HEK293 (cell line): ENCODE measurements at regions not wholly inside any gene's neighbourhood (a gene's known extent, or its start where the extent isn't known, plus 50 kb on each side); places are given as distances from the start of the nearest gene placed in this dataset.

Source experiments
- CTCF ChIA-PET: fragments of 350-600 bp; formaldehyde crosslinking; extraction: SDS; loops from one replicate; lab custom pipeline; 2021; ENCODE audit warnings: antibody characterized with exemption; lab: Yijun Ruan, JAX
- POLR2A ChIA-PET: fragments of 300-600 bp; formaldehyde crosslinking; extraction: SDS; loops from one replicate; lab custom pipeline; 2020; ENCODE audit warnings: antibody characterized with exemption, inconsistent platforms; lab: Yijun Ruan, JAX
- H3K27ac ChIP-seq: fragments of 200-500 bp; sonication (Bioruptor generic); 2 replicates; pipeline ENCODE4 v1.5.1; 2014; ENCODE audit warnings: low read depth, low read length, control low read depth, inconsistent platforms; ENCODE audit errors: extremely low read depth
- H3K36me3 ChIP-seq, 2 experiments: fragments of 200-500 bp in 1 of 2; sonication (Bioruptor generic) in 1 of 2; 1 replicate in 1 of 2; 2 replicates in 1 of 2; pipeline ENCODE4 v1.5.1; 2014 to 2017; ENCODE audit warnings: inconsistent platforms in 2 of 2, low read length in 2 of 2; ENCODE audit not compliant: control insufficient read depth in 2 of 2, insufficient read depth in 1 of 2
- H3K4me1 ChIP-seq: fragments of 200-500 bp; sonication (Bioruptor generic); 2 replicates; pipeline ENCODE4 v1.5.1; 2014; ENCODE audit warnings: mild to moderate bottlenecking, low read length, inconsistent platforms; ENCODE audit not compliant: control insufficient read depth, insufficient read depth
- H3K4me3 ChIP-seq: 2 replicates; pipeline ENCODE4 v1.5.1; 2011; ENCODE audit warnings: low read depth, mild to moderate bottlenecking, control low read depth, low read length, moderate library complexity
- H3K9me3 ChIP-seq: fragments of 200-500 bp; sonication (Bioruptor generic); 2 replicates; pipeline ENCODE4 v1.5.1; 2014; ENCODE audit warnings: low read depth, low read length, inconsistent platforms; ENCODE audit not compliant: control insufficient read depth, insufficient read depth
- GLI4 ChIP-seq: fragments of 450-650 bp; formaldehyde crosslinking; IDR thresholded peaks from 2 replicates; pipeline ENCODE4 v1.5.1; 2016; ENCODE audit warnings: missing biosample characterization, missing genetic modification characterization
- KLF8 ChIP-seq: fragments of 450-650 bp; formaldehyde crosslinking; IDR thresholded peaks from 2 replicates; pipeline ENCODE4 v1.5.1; 2016; ENCODE audit warnings: missing biosample characterization, missing genetic modification characterization
- OVOL3 ChIP-seq: fragments of 450-650 bp; formaldehyde crosslinking; IDR thresholded peaks from 2 replicates; pipeline ENCODE4 v1.5.1; 2016; ENCODE audit warnings: missing biosample characterization, missing genetic modification characterization
- ZBTB48 ChIP-seq: fragments of 450-650 bp; formaldehyde crosslinking; IDR thresholded peaks from 2 replicates; pipeline ENCODE4 v1.5.1; 2016; ENCODE audit warnings: missing biosample characterization, missing genetic modification characterization
- ZFHX2 ChIP-seq: fragments of 450-650 bp; formaldehyde crosslinking; conservative IDR thresholded peaks from 2 replicates; pipeline ENCODE4 v1.5.1; 2016; ENCODE audit warnings: missing biosample characterization, missing genetic modification characterization
- ZFP41 ChIP-seq: fragments of 450-650 bp; formaldehyde crosslinking; IDR thresholded peaks from 2 replicates; pipeline ENCODE4 v1.5.1; 2016; ENCODE audit warnings: missing biosample characterization, missing genetic modification characterization, borderline replicate concordance
- ZNF174 ChIP-seq: fragments of 450-650 bp; formaldehyde crosslinking; IDR thresholded peaks from 2 replicates; pipeline ENCODE4 v1.5.0; 2017; ENCODE audit warnings: missing biosample characterization, mild to moderate bottlenecking, missing genetic modification characterization
- ZNF175 ChIP-seq: fragments of 450-650 bp; formaldehyde crosslinking; IDR thresholded peaks from 2 replicates; pipeline ENCODE4 v1.5.1; 2016; ENCODE audit warnings: missing biosample characterization, missing genetic modification characterization
- ZNF223 ChIP-seq: fragments of 450-650 bp; formaldehyde crosslinking; IDR thresholded peaks from 2 replicates; pipeline ENCODE4 v1.5.1; 2016; ENCODE audit warnings: missing biosample characterization, missing genetic modification characterization
- ZNF24 ChIP-seq: fragments of 450-650 bp; formaldehyde crosslinking; IDR thresholded peaks from 2 replicates; pipeline ENCODE4 v1.5.1; 2016; ENCODE audit warnings: missing biosample characterization, missing genetic modification characterization
- ZNF324 ChIP-seq: fragments of 450-650 bp; formaldehyde crosslinking; IDR thresholded peaks from 2 replicates; pipeline ENCODE4 v1.5.1; 2016; ENCODE audit warnings: missing biosample characterization, missing genetic modification characterization
- ZNF354C ChIP-seq: fragments of 450-650 bp; formaldehyde crosslinking; IDR thresholded peaks from 2 replicates; pipeline ENCODE4 v1.5.1; 2016; ENCODE audit warnings: missing biosample characterization, missing genetic modification characterization, low read depth, borderline replicate concordance
- ZNF391 ChIP-seq: fragments of 450-650 bp; formaldehyde crosslinking; IDR thresholded peaks from 2 replicates; pipeline ENCODE4 v1.5.1; 2016; ENCODE audit warnings: low read depth, missing biosample characterization, missing genetic modification characterization, borderline replicate concordance
- ZNF433 ChIP-seq: fragments of 450-650 bp; formaldehyde crosslinking; IDR thresholded peaks from 2 replicates; pipeline ENCODE4 v1.5.1; 2016; ENCODE audit warnings: missing biosample characterization, missing genetic modification characterization, low read depth
- ZNF48 ChIP-seq: fragments of 450-650 bp; formaldehyde crosslinking; IDR thresholded peaks from 2 replicates; pipeline ENCODE4 v1.5.1; 2016; ENCODE audit warnings: missing biosample characterization, missing genetic modification characterization
- ZNF610 ChIP-seq: fragments of 450-650 bp; formaldehyde crosslinking; IDR thresholded peaks from 2 replicates; pipeline ENCODE4 v1.5.1; 2016; ENCODE audit warnings: missing biosample characterization, missing genetic modification characterization, borderline replicate concordance
- ZNF621 ChIP-seq: fragments of 450-650 bp; formaldehyde crosslinking; IDR thresholded peaks from 2 replicates; pipeline ENCODE4 v1.5.1; 2017; ENCODE audit warnings: missing biosample characterization, missing genetic modification characterization
- ZNF626 ChIP-seq: fragments of 450-650 bp; sonication (Bioruptor Pico); formaldehyde crosslinking; IDR thresholded peaks from 2 replicates; pipeline ENCODE4 v1.5.1; 2018; ENCODE audit warnings: missing biosample characterization, missing genetic modification characterization, inconsistent platforms
- ZNF670 ChIP-seq: fragments of 450-650 bp; formaldehyde crosslinking; IDR thresholded peaks from 2 replicates; pipeline ENCODE4 v1.5.1; 2016; ENCODE audit warnings: missing biosample characterization, missing genetic modification characterization, low read depth
- ZNF707 ChIP-seq: fragments of 450-650 bp; formaldehyde crosslinking; IDR thresholded peaks from 2 replicates; pipeline ENCODE4 v1.5.1; 2016; ENCODE audit warnings: missing biosample characterization, missing genetic modification characterization
- ZNF747 ChIP-seq: fragments of 450-650 bp; formaldehyde crosslinking; IDR thresholded peaks from 2 replicates; pipeline ENCODE4 v1.5.1; 2016; ENCODE audit warnings: missing biosample characterization, missing genetic modification characterization
- ZNF785 ChIP-seq: fragments of 450-650 bp; formaldehyde crosslinking; IDR thresholded peaks from 2 replicates; pipeline ENCODE4 v1.5.1; 2016; ENCODE audit warnings: missing biosample characterization, missing genetic modification characterization
- TF ChIP-seq, protein P1 (sequence below): fragments of 450-650 bp; formaldehyde crosslinking; IDR thresholded peaks from 2 replicates; pipeline ENCODE4 v1.5.1; 2016; ENCODE audit warnings: missing biosample characterization, missing genetic modification characterization
- TF ChIP-seq, protein P2 (sequence below): fragments of 450-650 bp; IDR thresholded peaks from 2 replicates; pipeline ENCODE4 v1.5.1; 2018; ENCODE audit warnings: missing biosample characterization, missing genetic modification characterization
- TF ChIP-seq, protein P3 (sequence below): fragments of 450-650 bp; formaldehyde crosslinking; IDR thresholded peaks from 2 replicates; pipeline ENCODE4 v1.5.1; 2016; ENCODE audit warnings: missing biosample characterization, missing genetic modification characterization
- TF ChIP-seq, protein P4 (sequence below): fragments of 450-650 bp; formaldehyde crosslinking; conservative IDR thresholded peaks from 2 replicates; pipeline ENCODE4 v1.5.1; 2016; ENCODE audit warnings: low read depth, missing biosample characterization, missing genetic modification characterization
- TF ChIP-seq, protein P5 (sequence below): fragments of 450-650 bp; formaldehyde crosslinking; IDR thresholded peaks from 2 replicates; pipeline ENCODE4 v1.5.1; 2016; ENCODE audit warnings: missing biosample characterization, missing genetic modification characterization, low read depth

DNA sequence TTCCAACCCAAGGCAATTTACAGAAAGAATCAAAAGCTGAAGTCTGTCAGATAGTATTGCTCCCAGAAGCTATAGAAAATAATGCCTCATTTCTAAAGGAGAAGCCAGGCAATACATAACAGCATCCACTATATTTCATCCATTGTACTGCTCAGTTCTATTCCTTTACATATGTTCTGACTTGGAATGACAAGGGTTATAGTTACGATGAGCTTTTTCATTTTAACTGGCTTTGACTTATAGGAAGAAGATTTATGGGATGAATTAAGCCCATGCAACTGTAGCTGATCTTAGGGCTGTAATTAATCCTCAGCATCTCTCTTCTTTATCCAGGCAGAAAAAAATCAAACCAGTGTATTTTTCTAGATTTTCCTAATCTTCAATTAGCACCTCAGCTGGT, 676.3 kb upstream of the CCDC54 start:
- Histone ChIP-seq H3K9me3 (no peaks in the 10 kb centered on the region), H3K4me3 (no peak overlapping the region), H3K27ac (no peak overlapping the region), H3K36me3 (no peaks in the 10 kb centered on the region), H3K4me1 (no peaks in the 10 kb centered on the region)
- CTCF ChIA-PET = no interaction called here
- POLR2A ChIA-PET = no interaction called here
- TF ChIP-seq, protein P1, sequence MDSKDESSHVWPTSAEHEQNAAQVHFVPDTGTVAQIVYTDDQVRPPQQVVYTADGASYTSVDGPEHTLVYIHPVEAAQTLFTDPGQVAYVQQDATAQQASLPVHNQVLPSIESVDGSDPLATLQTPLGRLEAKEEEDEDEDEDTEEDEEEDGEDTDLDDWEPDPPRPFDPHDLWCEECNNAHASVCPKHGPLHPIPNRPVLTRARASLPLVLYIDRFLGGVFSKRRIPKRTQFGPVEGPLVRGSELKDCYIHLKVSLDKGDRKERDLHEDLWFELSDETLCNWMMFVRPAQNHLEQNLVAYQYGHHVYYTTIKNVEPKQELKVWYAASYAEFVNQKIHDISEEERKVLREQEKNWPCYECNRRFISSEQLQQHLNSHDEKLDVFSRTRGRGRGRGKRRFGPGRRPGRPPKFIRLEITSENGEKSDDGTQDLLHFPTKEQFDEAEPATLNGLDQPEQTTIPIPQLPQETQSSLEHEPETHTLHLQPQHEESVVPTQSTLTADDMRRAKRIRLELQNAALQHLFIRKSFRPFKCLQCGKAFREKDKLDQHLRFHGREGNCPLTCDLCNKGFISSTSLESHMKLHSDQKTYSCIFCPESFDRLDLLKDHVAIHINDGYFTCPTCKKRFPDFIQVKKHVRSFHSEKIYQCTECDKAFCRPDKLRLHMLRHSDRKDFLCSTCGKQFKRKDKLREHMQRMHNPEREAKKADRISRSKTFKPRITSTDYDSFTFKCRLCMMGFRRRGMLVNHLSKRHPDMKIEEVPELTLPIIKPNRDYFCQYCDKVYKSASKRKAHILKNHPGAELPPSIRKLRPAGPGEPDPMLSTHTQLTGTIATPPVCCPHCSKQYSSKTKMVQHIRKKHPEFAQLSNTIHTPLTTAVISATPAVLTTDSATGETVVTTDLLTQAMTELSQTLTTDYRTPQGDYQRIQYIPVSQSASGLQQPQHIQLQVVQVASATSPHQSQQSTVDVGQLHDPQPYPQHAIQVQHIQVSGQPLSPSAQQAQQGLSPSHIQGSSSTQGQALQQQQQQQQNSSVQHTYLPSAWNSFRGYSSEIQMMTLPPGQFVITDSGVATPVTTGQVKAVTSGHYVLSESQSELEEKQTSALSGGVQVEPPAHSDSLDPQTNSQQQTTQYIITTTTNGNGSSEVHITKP (tag by site-specific recombination) = no peak
- TF ChIP-seq ZNF670 (tag by site-specific recombination) (no peak), ZNF610 (tag by site-specific recombination) (no peak), ZFHX2 (no peak), ZNF48 (no peak), ZNF324 (tag by site-specific recombination) (no peak), ZNF433 (tag by site-specific recombination) (no peak), ZNF223 (tag by site-specific recombination) (no peak), ZNF626 (tag by site-specific recombination) (no peak), KLF8 (tag by site-specific recombination) (no peak), ZBTB48 (tag by site-specific recombination) (no peak), OVOL3 (tag by site-specific recombination) (no peak), ZNF391 (tag by site-specific recombination) (no peak), ZFP41 (tag by site-specific recombination) (no peak)
- TF ChIP-seq, protein P2, sequence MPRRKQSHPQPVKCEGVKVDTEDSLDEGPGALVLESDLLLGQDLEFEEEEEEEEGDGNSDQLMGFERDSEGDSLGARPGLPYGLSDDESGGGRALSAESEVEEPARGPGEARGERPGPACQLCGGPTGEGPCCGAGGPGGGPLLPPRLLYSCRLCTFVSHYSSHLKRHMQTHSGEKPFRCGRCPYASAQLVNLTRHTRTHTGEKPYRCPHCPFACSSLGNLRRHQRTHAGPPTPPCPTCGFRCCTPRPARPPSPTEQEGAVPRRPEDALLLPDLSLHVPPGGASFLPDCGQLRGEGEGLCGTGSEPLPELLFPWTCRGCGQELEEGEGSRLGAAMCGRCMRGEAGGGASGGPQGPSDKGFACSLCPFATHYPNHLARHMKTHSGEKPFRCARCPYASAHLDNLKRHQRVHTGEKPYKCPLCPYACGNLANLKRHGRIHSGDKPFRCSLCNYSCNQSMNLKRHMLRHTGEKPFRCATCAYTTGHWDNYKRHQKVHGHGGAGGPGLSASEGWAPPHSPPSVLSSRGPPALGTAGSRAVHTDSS (tag by site-specific recombination) = no peak

DNA sequence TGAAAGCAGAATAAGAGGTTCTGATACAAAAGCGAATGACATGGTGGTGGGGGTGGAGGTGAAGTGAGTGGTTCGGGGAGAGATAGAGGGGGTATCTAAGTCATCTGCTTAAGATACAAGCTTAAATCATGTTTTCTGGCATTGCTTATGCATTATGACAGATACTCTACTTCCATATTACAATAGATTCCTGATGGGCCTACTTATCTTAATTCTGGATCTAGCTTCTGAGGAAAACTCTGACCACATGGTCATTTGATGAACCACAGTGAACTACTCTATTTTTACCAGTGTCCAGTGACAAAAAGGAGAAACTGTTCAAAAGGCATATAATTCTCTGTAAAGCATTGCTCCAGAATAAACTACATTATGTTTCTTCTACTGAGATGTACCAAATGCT, 673.7 kb upstream of the CCDC54 start:
- CTCF ChIA-PET = no interaction called here
- TF ChIP-seq ZNF354C (no peak), GLI4 (tag by site-specific recombination) (no peak), ZNF174 (tag by site-specific recombination) (no peak), ZNF175 (tag by site-specific recombination) (no peak), ZNF747 (tag by site-specific recombination) (no peak), ZNF24 (no peak), ZNF707 (no peak), ZNF785 (tag by site-specific recombination) (no peak), ZNF621 (tag by site-specific recombination) (no peak)
- TF ChIP-seq, protein P3, sequence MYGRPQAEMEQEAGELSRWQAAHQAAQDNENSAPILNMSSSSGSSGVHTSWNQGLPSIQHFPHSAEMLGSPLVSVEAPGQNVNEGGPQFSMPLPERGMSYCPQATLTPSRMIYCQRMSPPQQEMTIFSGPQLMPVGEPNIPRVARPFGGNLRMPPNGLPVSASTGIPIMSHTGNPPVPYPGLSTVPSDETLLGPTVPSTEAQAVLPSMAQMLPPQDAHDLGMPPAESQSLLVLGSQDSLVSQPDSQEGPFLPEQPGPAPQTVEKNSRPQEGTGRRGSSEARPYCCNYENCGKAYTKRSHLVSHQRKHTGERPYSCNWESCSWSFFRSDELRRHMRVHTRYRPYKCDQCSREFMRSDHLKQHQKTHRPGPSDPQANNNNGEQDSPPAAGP (tag by site-specific recombination) = no peak
- TF ChIP-seq, protein P4, sequence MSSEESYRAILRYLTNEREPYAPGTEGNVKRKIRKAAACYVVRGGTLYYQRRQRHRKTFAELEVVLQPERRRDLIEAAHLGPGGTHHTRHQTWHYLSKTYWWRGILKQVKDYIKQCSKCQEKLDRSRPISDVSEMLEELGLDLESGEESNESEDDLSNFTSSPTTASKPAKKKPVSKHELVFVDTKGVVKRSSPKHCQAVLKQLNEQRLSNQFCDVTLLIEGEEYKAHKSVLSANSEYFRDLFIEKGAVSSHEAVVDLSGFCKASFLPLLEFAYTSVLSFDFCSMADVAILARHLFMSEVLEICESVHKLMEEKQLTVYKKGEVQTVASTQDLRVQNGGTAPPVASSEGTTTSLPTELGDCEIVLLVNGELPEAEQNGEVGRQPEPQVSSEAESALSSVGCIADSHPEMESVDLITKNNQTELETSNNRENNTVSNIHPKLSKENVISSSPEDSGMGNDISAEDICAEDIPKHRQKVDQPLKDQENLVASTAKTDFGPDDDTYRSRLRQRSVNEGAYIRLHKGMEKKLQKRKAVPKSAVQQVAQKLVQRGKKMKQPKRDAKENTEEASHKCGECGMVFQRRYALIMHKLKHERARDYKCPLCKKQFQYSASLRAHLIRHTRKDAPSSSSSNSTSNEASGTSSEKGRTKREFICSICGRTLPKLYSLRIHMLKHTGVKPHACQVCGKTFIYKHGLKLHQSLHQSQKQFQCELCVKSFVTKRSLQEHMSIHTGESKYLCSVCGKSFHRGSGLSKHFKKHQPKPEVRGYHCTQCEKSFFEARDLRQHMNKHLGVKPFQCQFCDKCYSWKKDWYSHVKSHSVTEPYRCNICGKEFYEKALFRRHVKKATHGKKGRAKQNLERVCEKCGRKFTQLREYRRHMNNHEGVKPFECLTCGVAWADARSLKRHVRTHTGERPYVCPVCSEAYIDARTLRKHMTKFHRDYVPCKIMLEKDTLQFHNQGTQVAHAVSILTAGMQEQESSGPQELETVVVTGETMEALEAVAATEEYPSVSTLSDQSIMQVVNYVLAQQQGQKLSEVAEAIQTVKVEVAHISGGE (tag by site-specific recombination) = no peak
- TF ChIP-seq, protein P5, sequence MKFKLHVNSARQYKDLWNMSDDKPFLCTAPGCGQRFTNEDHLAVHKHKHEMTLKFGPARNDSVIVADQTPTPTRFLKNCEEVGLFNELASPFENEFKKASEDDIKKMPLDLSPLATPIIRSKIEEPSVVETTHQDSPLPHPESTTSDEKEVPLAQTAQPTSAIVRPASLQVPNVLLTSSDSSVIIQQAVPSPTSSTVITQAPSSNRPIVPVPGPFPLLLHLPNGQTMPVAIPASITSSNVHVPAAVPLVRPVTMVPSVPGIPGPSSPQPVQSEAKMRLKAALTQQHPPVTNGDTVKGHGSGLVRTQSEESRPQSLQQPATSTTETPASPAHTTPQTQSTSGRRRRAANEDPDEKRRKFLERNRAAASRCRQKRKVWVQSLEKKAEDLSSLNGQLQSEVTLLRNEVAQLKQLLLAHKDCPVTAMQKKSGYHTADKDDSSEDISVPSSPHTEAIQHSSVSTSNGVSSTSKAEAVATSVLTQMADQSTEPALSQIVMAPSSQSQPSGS (tag by site-specific recombination) = no peak

More for the DNA sequence above, 673.7 kb upstream of the CCDC54 start:
- Histone ChIP-seq H3K4me3 (no peak overlapping the region), H3K36me3 (no peaks in the 10 kb centered on the region), H3K9me3 (no peaks in the 10 kb centered on the region), H3K4me1 (no peaks in the 10 kb centered on the region), H3K27ac (no peak overlapping the region)
- POLR2A ChIA-PET = no interaction called here
